ENCODE measurements at regions not wholly inside any gene's neighbourhood (a gene's known extent, or its start where the extent isn't known, plus 50 kb on each side); places are given as distances from the start of the nearest gene placed in this dataset.

DNA sequence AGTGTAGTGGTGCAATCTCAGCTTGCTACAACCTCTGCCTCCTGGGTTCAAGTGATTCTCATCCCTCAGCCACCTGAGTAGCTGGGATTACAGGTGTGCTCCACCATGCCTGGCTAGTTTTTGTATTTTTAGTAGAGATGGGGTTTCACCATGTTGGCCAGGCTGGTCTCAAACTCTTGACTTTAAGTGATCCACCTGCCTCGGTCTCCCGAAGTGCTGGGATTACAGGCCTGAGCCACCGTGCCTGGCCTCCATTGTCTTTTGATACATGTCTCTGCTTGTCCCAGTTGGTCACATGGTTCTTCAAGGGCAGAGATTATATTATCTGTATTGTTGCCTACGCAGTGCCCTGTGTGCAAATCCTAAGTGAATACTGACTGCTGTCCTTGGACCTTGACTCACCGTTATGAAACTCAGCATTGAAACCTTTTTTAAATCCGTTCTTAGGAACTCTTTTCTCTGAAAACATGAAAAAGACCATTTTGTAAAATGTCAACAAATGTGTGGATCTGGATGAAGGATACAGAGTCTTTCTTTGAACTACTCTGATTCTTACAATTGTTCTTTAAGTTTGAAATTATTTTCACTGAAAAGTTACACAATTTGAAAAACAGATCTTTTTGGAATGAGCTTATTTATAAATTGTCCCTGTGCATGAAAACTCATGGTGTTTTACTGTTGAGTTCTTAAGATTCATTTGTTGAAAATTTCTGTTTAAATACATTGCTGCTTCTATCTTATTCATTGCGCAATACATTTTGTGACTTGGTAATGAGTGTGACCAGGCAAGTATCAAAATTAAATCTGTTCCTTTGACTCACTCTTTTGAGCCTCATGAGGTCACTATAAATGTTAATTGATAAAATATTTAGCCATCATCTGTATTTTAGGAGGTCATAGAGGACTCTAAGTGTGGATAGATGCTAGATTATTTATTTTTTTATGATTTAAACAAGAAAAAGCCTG is 293.5 kb downstream of the UTRN start:
- DNase-seq (ENCODE audit: low read depth, low spot score): no peak

DNA sequence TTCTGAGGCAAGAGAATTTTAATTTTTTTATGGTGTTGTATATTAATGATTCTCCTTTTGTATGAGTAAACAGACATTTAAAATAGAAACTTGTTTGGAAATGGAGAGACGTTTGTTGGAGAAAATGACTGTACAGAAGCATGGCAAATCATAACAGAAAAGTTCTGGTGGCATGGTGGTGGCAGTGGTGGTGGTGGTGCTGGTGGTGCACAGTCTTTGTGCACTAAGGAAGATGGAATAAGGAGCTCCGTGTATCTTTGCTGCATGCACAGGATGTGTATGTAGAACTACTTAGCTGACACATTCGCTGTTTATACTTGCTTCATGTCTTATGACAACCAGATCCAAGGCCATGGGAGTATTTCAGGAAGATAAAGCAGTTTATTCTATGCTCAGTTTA is 294.9 kb downstream of the UTRN start:
- no peak for DNase-seq (ENCODE audit: low read depth, low spot score)

DNA sequence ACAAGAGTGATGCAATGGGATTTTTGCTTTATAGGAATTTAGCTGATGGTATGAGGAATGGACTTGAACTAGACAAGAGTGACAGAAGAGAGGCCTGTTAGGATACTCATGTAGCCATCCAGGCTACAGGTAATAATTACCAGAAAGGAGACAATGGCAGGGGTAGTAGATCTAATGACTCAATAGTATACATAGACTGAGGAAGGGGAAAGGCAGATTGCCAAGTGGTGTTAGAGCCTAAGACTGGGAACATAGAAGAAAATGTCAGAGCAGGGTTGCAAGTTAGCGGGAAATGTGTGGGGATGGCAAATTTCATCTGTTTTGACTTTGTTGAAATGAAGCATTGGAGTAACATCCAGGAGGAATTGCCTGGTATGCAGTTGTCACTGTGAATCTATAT is 295.6 kb downstream of the UTRN start:
- DNase-seq (ENCODE audit: low read depth, low spot score): no peak

DNA sequence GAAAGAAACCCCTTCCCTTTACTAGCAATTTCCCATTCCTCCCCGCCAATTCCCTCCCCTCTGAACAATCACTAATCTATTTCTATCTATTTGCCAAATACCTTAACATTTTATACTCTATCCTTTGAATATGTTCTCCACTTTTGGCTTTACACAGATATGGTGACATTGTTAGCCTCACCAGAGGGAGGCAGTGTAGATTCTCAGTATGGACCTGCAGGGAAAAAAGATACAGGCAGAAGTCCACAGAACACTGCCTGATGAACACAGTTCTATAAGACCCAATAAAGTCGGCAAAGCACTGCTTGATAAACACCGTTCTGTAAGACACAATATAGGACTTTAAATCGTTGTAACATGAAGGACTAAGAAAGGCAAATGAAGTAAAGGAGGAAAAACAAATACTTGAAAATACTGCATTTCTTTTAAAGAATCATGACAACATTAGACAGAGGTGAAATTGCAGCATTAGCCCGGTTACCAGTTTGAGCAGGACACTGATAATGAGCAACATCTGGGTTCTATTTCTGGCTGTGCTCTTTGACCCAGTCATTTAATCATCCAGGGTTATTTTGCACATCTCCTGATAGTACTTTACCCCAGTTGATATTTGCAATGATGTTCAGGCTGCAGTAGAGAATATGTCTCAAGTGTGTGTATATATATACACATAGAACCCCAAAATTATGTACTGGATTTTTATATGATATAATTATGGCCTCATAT is 296.8 kb downstream of the UTRN start:
- no peak for DNase-seq (ENCODE audit: low read depth, low spot score)

DNA sequence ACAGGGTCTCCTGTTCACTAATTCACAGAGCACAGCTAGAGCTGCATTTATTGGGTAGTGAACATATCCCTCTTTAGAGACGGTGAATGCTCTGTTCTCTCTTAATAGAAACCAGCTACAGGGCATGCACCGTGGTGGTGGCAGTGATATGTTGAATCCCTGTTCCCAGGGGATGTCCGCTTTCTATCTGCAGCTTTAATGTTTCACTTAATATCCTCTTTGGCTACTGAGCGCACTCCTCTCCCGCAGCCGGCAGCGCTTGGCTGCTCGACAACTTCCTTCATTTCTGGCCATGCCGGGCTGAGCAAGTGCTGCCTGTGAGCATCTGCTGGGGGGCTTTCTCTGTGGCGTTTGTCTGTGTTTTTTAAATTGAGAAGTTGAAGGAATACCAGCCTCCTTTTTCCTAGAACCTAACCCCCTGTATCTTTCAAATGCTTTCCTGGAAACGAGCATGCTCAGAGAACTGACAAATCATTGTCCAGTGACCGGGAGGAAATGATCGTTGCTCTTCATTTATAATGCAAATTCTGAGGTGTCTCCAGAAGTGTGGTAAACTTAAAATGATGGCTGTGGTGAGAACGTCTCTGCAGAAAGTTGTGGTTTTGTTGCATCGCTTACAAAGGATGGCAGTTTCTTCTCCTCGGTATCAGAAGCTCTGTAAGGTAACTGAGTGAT is 297.9 kb downstream of the UTRN start:
- no peak for DNase-seq (ENCODE audit: low read depth, low spot score)

DNA sequence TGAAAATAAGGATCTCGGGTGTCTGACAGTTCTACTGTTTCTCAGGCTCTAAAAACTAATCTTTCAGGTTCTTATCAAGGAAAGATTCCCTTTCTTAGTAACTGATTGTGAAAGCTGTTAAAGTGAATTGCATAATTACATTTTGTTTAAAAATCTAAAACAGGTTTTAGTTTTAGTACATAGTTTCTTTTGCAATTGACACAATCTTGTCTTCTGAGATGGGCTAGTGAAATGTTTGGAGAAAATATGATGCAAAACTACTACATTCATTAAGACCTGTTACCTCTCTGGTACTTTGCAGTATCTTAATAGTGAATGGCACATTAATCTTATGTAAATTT is 298.4 kb downstream of the UTRN start:
- DNase-seq (ENCODE audit: low read depth, low spot score): no peak

DNA sequence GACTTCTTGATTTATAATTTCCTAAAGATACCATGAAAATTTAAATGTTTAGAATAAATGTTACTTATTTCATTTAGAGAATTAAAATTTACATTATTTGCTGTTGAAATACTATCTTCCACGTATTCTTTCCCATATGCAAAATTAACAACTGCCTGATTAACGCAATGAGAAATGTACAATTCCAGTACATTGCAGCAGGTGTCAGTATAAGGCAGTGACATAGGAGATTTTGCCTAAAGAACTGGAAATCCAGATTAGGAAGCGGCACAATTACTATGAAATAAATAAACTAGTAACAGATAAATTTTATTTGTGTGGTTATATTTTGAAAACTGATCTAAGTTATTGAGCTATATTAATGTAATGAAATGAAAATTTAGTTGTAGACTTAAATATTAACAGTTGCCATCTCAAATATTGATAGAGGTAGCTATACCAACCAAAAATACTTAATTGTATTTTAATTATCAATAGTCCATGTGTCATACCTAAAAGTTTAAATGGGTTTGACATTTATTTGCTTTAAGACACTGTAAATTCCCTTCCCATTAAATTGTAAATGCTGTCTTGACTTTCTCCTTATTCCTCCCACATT is 300.2 kb downstream of the UTRN start:
- DNase-seq (ENCODE audit: low read depth, low spot score): no peak

DNA sequence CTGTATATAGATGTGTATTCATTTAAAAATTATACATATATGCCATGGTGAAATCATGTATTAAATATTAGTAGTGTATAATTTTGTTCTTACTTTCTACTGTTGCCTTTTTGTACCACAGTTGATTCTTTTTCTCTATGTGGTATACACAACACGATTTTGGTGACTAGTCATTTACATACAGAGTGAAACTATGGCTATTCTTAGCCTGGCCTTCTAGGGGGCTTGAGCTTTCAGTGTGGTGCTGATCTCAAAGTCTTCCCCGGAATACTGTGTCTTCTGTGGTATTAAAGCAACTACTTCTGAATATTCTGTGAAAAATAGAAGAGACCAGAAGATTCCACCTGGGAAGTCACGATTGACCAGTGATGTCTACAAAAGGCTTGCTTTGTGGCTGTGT is 301.9 kb downstream of the UTRN start:
- no peak for DNase-seq (ENCODE audit: low read depth, low spot score)

DNA sequence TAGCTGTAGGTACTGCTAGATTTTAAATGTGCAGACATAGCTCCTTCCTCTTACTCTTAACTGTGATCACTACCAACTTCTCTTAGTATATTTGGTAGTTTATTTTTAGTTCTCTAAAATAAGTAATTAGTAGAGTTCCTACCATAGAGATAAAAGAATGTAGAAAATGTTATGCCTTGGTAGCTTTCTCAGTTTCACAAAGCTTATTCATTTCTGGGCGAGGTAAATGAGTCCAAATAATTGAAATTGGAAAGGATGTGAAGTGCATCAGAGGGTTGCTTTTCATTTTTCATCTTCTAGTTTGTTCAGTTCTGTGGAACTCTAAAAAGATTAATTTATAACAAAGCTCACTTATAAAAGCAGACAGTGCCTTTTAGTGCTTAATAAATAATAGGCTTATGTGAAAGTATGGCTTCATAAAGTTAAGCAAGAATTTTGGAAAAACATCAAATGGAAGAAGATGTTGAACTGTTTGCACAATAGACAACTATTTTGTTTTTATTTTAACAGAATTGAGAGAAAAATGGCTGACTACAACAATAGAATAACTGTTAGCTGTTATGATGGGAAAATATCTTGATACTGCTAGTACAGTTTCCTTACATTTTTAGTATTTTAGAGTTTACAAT is 303.7 kb downstream of the UTRN start:
- DNase-seq (ENCODE audit: low read depth, low spot score): no peak

DNA sequence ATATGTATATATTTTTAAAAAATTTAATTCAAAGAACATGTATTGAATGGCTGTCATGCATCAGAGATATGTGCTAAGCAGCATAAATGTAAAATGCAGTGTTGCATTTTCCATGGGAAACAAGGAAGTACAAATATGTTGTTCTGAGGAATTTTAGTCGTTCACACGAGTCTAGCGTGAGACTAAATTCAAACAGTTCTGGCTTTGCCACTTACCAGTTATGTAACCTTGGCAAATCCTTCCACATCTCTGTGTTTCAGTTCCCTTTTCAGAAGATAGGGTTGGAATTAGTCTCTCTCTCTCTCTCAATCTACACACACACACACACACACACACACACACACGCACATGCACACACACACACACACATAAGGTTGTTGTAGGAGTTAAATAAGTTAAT is 305.4 kb downstream of the UTRN start:
- no peak for DNase-seq (ENCODE audit: low read depth, low spot score)

DNA sequence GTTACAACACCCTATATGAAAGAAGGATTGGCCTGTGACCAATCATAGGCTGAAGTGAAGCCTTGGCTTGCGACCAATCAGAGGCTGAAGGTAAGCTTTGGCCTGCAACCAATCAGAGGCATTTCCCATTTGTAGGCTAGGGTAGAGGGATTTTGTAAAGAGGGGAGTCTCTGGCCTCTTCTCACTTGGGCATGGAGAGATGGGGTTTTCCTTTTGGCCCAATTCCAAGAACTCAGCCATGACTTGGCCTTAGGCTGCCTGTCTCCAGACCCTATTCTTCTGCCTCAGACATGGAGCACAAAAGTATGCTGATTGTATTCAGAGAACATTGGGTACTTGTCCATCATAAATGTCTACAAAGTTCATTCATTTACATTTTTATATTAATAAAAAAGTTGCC is 308.3 kb downstream of the UTRN start:
- DNase-seq (ENCODE audit: low read depth, low spot score): no peak

DNA sequence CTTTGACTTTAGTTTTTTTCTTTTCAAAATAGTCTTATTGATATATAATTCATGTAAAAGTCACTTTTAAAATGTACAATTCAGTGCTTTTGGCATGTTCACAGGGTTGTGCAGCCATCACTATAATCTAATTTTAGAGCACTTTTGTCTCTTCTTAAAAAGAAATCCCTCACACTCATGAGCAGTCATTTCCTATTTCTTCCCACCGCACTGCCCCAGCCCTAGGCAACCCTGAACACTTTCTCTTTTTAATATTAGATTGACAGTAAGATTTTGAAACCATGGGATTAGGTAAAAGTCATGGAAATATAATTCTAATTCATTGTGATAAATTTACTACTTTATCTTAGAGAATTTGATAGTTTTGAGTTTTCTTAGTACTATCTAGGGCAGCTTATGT is 309.4 kb downstream of the UTRN start:
- DNase-seq (ENCODE audit: low read depth, low spot score): no peak

DNA sequence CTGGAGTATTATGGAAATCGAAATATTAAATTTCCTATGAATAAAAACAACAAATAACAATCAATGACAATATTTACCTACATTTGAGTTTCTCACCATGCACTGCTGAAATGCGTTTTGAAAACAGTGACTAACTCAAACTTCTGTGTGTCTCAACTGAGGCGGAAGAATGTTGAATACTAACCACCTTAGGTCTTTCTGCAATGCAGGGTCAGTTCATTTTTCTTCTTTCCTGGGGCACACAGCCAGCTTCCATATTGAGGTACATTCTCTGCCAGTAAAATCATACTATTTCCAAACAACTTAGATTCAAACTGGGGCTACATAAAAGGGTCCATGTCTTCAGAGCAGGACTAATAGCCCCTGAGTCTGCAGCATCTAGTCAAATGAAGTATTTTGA is 310.1 kb downstream of the UTRN start:
- DNase-seq (ENCODE audit: low read depth, low spot score): no peak

DNA sequence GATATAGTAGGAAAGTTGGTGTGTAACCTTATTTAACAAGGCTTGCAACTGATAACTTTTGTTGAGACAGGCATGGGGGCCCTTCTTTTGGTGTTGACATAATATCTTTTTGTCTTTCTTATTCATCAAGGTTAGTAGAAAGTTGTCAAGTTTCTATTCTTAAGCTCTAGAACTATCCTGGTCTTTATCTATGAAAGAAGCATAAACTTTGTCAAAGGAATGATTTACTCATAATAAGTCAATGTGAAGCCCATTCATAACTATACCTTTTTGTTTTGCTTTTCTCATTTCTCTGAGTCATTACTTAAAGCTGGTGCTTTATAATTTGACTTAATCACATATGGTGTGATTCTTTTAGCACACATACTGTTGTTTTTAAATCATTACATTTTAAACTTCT is 312.4 kb downstream of the UTRN start:
- no peak for DNase-seq (ENCODE audit: low read depth, low spot score)

DNA sequence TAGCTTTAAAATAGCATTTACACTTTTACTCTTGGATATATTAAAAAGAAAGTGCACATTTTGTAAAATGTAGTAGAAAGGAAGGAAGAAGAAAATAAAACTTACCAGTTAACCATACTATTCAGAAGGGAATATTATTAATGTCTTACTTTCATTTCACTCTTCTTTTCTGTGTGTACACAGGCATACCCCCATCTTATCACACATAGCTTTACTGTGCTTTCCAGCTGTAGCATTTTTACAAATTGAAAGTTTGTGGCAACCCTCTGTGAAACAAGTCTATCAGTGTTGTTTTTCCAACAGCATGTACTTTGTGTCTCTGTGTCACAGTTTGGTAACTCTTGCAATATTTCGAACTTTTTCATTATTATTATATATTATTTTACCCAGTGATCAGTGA is 314.5 kb downstream of the UTRN start:
- DNase-seq (ENCODE audit: low read depth, low spot score): no peak

DNA sequence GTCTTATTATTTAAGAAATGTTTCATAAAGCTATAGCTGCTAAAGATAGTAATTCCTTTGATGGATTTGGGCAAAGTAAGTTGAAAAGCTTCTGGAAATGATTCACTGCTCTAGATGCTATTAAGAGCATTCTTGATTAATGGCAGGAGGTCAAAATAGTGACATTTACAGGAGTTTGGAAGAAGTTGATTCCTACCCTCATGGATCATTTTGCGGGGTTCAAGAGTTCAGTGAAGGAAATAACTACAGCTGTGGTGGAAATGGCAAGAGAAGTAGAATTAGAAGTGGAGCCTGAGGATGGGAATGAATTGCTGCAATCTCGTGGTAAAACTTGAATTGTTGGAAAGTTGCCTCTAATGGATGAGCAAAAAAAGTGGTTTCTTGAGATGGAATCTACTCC is 316.1 kb downstream of the UTRN start:
- no peak for DNase-seq (ENCODE audit: low read depth, low spot score)

DNA sequence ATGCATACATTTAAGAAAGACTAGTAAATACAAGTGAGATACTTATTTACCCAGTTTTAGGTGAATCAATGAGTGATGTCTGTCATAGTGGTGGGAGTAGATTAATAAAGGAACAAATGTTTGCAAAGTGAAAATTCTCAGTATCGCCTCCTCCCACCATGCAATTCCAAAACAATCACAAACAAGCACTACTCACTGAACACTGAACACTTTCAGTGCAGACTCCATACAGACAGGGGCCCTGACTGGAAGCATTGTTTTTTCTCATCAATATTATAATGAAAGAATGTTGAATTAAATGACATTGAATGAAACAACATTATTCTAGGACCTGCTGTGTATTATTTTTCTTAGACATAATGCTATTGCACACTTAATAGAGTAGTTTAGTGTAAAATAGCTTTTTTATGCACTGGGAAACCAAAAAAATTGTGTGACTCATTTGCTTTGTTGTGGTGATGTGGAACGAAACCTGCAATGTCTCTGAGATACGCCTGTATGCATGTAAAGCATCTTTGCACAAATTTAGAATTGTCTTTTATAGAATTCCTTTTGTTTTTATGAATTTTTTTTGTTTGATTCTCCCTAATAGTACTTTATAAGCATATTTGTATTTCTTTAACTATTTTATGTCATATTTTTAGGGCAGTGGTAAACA is 317.5 kb downstream of the UTRN start:
- DNase-seq (ENCODE audit: low read depth, low spot score): no peak

DNA sequence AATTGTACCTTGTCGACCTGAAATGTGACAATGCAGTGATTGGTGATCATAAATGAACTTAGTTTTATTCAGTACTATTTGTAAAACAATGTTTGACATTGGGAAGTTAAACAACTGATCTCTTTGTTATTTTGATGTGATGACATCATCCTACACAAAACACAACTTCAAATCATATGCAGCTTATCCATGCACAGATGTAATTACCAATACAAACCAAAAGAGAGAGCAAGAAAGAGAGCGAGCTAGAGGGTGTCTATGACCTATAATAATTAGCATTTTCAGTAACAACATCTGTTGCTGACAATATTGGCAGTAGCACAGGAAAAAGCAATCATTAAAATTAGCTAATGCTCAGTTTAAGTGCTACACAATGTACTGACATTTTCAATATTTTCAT is 320.9 kb downstream of the UTRN start:
- DNase-seq (ENCODE audit: low read depth, low spot score): no peak

DNA sequence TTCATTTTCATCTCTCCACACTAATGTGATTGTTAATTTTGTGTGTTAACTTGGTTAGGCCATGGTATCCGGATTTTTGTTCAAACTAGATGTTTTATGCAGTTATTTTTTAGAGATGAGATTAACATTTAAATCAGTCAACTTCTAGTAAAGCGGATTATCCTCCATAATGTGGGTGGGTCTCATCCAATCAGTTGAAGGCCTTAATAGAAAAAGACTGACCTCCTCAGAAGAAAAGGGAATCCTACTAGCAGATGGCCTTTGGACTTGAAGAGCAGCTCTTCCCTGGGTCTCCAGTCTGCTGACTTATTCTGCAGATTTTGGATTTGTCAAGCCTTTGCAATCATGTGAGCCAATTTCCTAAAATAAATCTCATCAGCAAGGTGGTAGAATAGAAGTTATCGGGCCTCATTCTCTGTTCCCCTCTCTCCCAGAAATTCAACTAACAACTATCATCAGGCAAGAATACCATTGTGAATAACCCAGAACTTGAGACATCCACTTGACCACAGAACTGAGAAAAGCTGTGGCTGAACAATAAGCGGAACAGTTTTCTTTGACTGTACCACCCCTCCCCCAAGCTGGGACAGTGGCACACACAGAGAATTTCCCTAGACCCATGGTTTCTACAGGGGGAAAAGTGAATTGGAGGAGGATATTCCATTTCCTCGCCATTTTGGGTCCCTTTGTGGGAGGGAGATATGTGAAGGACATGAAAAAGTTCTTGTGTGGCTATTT is 323.0 kb downstream of the UTRN start:
- DNase-seq (ENCODE audit: low read depth, low spot score): no peak

DNA sequence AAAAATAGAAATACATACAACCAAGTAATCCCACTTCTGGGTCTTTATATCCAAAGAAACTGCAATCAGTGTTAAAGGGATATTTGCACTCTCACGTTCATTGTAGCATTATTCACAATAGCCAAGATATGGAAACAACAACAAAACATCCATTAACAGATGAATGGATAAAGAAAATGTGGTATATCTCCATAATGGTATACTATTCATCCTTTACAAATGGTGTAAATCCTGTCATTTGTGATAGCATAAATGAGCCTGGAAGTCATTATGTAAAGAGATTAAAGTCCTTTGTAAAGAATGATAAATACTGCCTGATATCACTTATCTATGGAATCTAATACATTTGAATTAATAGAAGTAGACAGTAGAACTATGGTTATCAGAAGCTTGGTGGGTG is 327.7 kb downstream of the UTRN start:
- no peak for DNase-seq (ENCODE audit: low read depth, low spot score)

DNA sequence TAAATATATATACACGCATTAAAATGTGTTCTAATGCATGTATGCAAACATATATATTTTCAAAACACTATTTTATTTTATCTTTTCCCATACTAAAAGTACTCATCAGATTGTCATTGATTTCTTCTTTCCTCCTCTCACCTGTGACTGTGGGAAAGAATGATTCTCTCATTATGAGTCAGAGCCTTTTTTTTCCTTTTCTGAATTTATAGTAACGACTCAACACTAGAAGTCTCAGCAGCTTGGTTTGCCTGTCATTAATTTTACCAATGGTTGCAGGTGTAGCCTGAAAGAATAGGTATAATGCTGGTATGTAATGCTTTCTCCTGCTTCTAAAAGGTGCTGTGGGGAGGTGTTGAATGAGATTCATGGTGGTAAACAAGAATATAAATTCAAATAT is 328.7 kb downstream of the UTRN start:
- no peak for DNase-seq (ENCODE audit: low read depth, low spot score)

Measured in smooth muscle cell of the brain vasculature (primary cell).